Peyer's patch (tissue), 4 donors: ENCODE measurements at regions not wholly inside any gene's neighbourhood (a gene's known extent, or its start where the extent isn't known, plus 50 kb on each side); places are given as distances from the start of the nearest gene placed in this dataset.
"Not testable (repeated sequence)": the region's sequence is repeated elsewhere in the genome, so short reads cannot be mapped to it uniquely, and the experiment has no call there.

Source experiments
- CTCF ChIP-seq, 6 experiments: fragments of 450-650 bp in 4 of 6; fragments of 200-600 bp in 2 of 6; sonication (generic) in 1 of 6; IDR thresholded peaks; one replicate each; pipeline ENCODE4 v1.5.1; 2017 to 2019; ENCODE audit warnings: antibody characterized with exemption in 6 of 6, mild to moderate bottlenecking in 3 of 6, moderate library complexity in 1 of 6
- POLR2A ChIP-seq, 2 donors: fragments of 450-650 bp; IDR thresholded peaks; one replicate each; pipeline ENCODE4 v1.5.1; 2017; ENCODE audit warnings: antibody characterized with exemption in 2 of 2, mild to moderate bottlenecking in 2 of 2, moderate library complexity in 2 of 2

- TF ChIP-seq CTCF, POLR2A (IDR thresholded peaks at IDR 0.05): not testable (repeated sequence)
Observed at GRCh38 chr1:70751676-70752287, 295.8 kb downstream of the PTGER3 start.
